ENCODE measurements at regions not wholly inside any gene's neighbourhood (a gene's known extent, or its start where the extent isn't known, plus 50 kb on each side); places are given as distances from the start of the nearest gene placed in this dataset.

GRCh38 chr16:13291591-13292333 is 390.4 kb downstream of the SHISA9 start:
- no peak for DNase-seq

- no peak for DNase-seq
Observed at GRCh38 chr16:13296206-13296605, 394.8 kb downstream of the SHISA9 start.

DNA sequence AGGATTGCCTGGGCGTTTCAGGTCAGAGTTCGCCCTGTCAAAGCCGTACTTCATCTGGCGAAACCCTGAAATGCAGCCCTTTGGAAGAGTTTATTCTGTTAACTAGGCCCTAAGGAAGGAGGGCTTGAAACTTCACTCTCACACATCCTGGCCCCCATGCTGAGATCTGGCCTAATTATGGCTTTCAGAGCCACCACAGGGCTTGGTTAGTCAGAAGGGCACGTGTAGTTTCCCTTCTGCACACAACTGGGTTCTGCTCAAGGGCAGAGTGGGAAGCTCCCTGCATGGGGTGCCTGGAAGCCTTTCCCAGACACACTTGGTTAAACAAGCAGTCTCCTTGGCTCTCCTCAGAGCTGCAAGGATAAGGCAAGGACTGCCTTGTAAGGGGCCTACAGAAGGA is 397.3 kb downstream of the SHISA9 start:
- no peak for DNase-seq

GRCh38 chr16:13300066-13300840 is 398.9 kb downstream of the SHISA9 start:
- no peak for DNase-seq

DNA sequence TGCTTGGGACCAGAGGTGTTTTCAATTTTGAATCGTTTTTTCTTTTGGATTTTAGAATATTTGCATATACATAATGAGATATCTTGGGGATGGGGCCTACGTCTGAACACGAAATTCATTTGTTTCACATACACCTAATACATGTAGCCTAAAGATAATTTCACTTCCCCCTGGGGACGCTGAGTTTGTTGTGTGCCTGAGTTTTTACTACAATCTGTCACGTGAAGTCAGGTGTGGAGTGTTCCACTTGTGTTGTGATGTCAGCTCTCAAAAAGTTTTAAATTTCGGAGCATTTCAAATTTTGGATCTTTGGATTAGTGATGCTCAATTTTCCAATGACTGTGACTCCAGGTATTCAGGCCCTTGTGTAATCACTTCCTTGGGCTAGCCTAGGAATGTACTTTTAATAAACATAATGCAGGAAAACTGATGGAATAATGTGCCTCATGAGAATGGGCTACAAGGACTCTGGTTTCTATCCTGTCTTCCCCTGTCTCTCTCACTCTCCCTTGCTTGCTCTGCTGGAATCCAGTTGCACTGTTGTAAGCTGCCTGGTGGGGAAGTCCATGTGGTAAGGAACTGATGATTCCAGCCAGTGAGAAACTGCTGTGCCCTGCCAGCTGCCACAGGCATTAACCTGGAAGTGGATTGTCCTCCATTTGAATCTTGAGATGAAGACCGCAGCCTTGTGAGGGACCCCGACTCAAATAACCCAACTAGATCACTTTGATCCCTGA is 403.8 kb downstream of the SHISA9 start:
- DNase-seq, result no peak

DNA sequence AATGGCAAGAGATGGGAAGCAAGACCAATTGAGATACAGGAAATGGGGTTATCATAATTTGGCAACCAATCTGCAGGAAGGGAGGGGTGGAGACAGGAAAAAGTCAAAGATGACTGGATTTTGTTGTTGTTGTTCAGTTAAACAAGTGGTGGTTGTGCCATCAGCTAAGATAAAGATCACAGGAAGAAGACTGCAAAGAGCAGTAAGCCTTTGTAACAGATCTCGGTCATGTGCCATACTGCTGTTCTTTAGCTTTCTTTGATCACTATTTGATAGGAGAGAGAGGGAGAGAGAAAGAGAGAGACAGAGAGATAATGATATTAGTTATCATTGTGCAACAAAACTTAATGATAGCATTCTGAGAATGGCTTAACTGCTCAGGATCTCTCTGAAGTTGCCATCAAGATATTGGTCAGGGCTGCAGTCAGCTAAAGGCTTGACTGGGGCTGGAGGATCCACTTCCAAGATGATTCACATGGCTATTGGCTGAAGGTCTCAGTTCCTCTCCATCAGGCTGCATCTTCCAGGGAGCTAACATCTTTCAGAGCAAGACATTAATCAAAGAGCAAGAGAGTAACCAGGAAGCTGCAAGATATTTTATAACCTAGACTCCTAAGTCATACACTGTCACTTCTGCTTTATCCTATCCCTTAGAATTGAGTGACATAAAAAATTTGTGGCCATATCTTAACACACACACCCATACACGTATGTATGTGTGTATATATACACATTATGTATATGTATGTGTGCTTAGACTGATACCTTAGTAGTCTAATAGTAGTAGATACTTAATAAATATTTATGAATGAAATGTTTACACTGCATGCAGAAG is 405.0 kb downstream of the SHISA9 start:
- no peak for DNase-seq

GRCh38 chr16:13307255-13307654 is 405.9 kb downstream of the SHISA9 start:
- no peak for DNase-seq

DNA sequence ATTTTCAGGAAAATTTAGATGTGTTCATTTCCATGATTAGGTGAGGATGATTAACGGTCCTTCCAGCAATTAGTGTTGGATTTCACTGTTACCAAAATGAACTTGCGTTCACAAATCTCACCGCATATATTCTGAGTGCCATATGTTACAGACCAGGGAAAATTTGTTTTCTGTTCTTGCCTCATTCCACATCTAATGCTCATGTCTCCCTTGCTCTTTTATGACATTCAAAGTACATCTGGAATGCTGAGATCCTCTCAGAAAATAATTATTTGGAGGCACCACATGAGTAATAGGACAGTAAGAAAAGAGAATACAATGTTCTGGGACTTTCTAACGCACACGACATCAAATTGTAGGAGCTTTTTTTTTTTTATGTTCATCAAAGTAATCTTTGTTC is 406.5 kb downstream of the SHISA9 start:
- no peak for DNase-seq

DNA sequence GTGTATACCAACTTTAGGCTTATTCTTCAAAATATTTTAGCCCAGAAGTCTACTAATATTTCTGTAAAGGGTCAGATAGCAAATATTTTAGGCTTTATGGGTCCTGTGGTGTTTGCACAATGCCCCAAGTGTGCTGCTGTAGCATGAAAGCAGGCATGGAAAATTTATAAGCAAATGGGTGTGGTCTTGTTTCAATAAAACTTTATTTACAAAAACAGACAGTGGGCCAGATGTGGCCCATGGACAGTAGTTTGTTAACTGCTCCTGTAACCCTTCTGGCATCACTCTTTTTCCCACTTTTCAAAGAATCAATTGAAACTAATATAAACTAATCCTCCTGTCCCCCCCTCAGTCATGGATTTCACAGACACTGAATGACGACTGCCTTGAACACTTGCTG is 410.7 kb downstream of the SHISA9 start:
- no peak for DNase-seq

DNA sequence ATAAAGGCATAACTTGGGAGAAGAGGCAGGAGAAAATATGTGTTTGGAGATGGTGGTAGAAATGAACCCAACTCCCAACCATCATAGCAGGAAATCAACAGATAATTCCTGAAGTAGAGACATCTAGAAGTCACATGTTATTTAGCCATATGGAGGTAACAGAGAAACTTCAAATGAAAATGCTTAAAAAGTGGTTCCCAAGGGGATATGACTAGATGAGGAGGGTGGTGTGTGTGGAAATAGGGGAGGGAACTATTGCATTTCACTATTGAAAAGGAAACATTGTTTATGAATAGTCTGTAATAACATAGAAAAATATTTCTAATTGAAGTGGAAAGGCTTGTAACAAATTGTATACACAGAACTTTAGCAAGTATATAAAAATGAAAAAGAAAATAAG is 412.0 kb downstream of the SHISA9 start:
- DNase-seq, result no peak

DNA sequence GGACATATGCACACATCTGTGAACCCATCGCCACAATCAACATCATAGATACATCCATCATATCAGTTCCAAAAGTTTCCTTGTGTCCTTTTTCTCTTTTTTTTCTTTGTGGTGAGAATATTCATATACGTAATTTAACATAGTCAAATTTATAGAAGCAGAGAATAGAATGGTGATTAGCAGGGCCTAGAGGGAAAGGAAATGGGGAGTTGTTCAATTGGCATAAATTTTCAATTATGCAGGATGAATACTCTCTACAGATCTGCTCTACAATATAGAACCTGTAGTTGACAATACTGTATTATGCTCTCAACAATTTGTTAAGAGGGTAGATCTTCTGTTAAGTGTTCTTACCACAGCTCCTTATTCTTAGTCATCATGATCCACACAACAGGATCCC is 413.2 kb downstream of the SHISA9 start:
- no peak for DNase-seq

DNA sequence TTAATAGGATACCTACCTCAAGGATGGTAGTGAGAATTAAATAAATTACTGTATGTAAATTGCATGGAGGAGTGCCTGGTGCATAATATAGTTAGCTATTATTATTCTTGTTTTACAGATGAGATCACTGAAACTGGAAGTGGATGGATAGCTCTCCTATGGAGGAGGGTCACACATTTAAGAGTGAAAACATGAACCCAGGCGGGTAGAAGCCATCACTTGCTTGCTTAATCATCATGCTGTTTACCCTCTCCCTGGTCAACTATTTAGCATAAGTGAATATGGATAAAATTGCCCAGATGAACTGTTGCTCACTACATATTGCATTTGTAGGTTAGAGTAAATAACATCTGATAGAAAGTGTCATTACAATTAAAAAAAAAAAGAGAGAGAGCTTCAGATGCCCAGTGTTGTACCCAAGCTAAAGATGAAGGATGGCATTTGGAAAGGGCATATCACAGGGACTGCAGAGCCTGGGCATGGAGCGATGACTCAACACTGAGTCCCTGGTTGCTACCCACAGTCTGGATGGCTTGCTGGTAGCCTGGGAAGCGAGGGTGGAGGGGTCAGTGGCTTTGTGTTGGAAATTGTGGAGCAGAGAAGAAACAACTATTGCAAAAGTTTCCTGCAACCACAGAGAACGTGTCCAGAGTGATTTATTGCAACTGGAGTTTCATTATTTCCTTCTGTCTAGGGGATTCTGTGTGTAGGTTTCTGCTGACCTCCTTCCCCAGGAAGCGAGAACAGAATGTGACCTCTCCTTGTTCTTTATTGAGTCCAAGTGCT is 414.4 kb downstream of the SHISA9 start:
- DNase-seq, result no peak

- DNase-seq, result no peak
Observed at GRCh38 chr16:13322336-13322735, 420.9 kb downstream of the SHISA9 start.

- no peak for DNase-seq
Observed at GRCh38 chr16:13324851-13325250, 423.5 kb downstream of the SHISA9 start.

- no peak for DNase-seq
Observed at GRCh38 chr16:13325396-13325795, 424.0 kb downstream of the SHISA9 start.

- no peak for DNase-seq
Observed at GRCh38 chr16:13331918-13332317, 430.5 kb downstream of the SHISA9 start.

GRCh38 chr16:13332713-13333255 is 431.4 kb downstream of the SHISA9 start:
- DNase-seq, result no peak

GRCh38 chr16:13333336-13333735 is 431.9 kb downstream of the SHISA9 start:
- DNase-seq, result no peak

- no peak for DNase-seq
Observed at GRCh38 chr16:13335879-13336278, 434.5 kb downstream of the SHISA9 start.

DNA sequence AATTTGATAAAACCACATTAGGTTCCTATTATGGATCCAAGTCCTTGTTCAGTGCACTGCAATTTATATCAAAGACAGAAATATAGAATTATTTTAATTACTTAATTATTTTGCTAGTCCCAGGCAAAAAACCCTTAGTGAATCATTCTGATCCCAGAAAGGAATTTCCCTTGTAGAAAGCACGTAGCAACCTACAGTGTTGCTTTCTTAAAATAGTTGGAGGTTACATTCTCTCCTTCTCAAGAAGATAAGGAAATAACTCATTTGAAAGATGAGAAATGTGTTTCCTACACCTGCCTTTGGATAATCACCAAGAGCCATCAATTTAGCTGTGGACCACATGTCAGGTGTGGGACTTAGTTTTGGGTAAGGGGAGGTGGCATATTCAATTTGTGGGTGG is 434.9 kb downstream of the SHISA9 start:
- no peak for DNase-seq

Measured in NCI-H526 treated with DMSO at 0.1 percent for 48 hours (cell line).